Panc1 (cell line): ENCODE measurements at regions not wholly inside any gene's neighbourhood (a gene's known extent, or its start where the extent isn't known, plus 50 kb on each side); places are given as distances from the start of the nearest gene placed in this dataset.

Source experiments
- CTCF ChIP-seq: fragments of 450-650 bp; IDR thresholded peaks from 2 replicates; pipeline ENCODE4 v1.5.1; 2017; ENCODE audit warnings: mild to moderate bottlenecking
- POLR2AphosphoS5 ChIP-seq: IDR thresholded peaks from 2 replicates; pipeline ENCODE4 v1.6.1; 2012; ENCODE audit warnings: mild to moderate bottlenecking, low read depth, low read length, moderate library complexity
- REST ChIP-seq, 2 experiments: IDR thresholded peaks; 2 replicates each; pipeline ENCODE4 v1.6.1; 2011 to 2012; ENCODE audit warnings: low read depth in 2 of 2, control low read depth in 1 of 2, low read length in 1 of 2, mild to moderate bottlenecking in 1 of 2, moderate library complexity in 1 of 2; ENCODE audit not compliant: insufficient read depth in 1 of 2
- SIN3A ChIP-seq: IDR thresholded peaks from 2 replicates; pipeline ENCODE4 v1.6.1; 2012; ENCODE audit warnings: low read depth, mild to moderate bottlenecking, low read length, moderate library complexity, borderline replicate concordance; ENCODE audit not compliant: insufficient read depth
- TCF7L2 ChIP-seq: IDR thresholded peaks from 2 replicates; pipeline ENCODE4 v1.6.1; 2011; ENCODE audit warnings: mild to moderate bottlenecking, low read depth, low read length, inconsistent platforms

GRCh38 chr18:38792731-38793130 is 1227.1 kb upstream of the CELF4 start:
- TF ChIP-seq CTCF = no peak
- no peak for TF ChIP-seq SIN3A
- TF ChIP-seq POLR2AphosphoS5 = no peak
- no peak for TF ChIP-seq REST (IDR thresholded peaks at IDR 0.05; ENCODE audit: insufficient read depth in 1 of 2, low read depth in 2 of 2, low read length in 1 of 2)
- no peak for TF ChIP-seq TCF7L2
